ENCODE measurements at regions not wholly inside any gene's neighbourhood (a gene's known extent, or its start where the extent isn't known, plus 50 kb on each side); places are given as distances from the start of the nearest gene placed in this dataset.
"Not testable (repeated sequence)": the region's sequence is repeated elsewhere in the genome, so short reads cannot be mapped to it uniquely, and the experiment has no call there.

DNA sequence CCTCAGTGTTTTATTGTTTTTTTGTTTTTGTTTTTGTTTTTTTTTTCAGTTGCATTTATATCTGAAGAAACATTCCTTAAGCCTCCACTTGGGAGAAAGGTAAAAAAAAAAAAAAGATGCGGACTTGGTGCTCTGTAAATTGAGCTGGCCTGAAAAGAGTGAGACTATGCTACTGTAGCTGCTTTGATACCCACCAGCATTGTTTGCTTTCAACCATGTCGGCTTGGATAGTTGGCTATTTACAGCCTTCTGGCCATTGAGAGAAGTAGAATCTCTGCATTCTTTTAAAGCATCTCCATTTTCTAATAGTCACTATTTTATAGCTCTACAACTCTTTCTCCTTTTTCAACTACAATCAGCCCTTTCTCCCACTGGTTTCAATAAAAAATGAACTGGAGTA is 149.6 kb downstream of the ZIC4 start:
- H3K27me3 ChIP-seq: no peaks in the 10 kb centered on the region
- no peaks in the 10 kb centered on the region for H3K4me1 ChIP-seq
- no peaks in the 10 kb centered on the region for H3K36me3 ChIP-seq
- TF ChIP-seq, protein P1, sequence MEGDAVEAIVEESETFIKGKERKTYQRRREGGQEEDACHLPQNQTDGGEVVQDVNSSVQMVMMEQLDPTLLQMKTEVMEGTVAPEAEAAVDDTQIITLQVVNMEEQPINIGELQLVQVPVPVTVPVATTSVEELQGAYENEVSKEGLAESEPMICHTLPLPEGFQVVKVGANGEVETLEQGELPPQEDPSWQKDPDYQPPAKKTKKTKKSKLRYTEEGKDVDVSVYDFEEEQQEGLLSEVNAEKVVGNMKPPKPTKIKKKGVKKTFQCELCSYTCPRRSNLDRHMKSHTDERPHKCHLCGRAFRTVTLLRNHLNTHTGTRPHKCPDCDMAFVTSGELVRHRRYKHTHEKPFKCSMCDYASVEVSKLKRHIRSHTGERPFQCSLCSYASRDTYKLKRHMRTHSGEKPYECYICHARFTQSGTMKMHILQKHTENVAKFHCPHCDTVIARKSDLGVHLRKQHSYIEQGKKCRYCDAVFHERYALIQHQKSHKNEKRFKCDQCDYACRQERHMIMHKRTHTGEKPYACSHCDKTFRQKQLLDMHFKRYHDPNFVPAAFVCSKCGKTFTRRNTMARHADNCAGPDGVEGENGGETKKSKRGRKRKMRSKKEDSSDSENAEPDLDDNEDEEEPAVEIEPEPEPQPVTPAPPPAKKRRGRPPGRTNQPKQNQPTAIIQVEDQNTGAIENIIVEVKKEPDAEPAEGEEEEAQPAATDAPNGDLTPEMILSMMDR (IDR thresholded peaks at IDR 0.05): no peak
- H3K4me3 ChIP-seq: no peak overlapping the region
- no peak for DNase-seq (ENCODE audit: low spot score)
- H3K27ac ChIP-seq: no peak overlapping the region
- H3K9me3 ChIP-seq: no peaks in the 10 kb centered on the region

DNA sequence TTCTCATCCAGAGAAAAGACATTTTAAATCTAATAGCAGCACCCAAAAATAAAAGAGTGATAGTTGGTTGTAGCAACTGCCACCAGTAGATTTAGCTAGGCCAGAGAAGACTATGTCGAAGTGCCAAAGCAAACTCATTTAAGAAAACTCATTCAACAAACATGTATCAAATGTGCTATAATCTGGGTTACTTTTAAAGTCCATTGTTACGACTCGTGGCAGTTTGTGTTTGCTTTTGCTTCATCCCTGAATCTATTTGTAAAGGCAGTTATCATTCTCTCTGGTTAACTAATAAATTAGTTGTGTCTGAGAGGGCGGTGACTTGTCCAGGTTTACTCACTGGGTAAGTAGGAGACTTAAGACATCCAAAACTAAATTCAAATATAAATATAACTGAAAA is 159.4 kb downstream of the ZIC4 start:
- H3K36me3 ChIP-seq: no peaks in the 10 kb centered on the region
- no peaks in the 10 kb centered on the region for H3K27me3 ChIP-seq
- TF ChIP-seq, protein P1 (IDR thresholded peaks at IDR 0.05): no peak
- no peaks in the 10 kb centered on the region for H3K4me1 ChIP-seq
- H3K9me3 ChIP-seq: no peaks in the 10 kb centered on the region
- no peak for DNase-seq (ENCODE audit: low spot score)
- H3K4me3 ChIP-seq: no peak overlapping the region
- H3K27ac ChIP-seq: no peak overlapping the region

DNA sequence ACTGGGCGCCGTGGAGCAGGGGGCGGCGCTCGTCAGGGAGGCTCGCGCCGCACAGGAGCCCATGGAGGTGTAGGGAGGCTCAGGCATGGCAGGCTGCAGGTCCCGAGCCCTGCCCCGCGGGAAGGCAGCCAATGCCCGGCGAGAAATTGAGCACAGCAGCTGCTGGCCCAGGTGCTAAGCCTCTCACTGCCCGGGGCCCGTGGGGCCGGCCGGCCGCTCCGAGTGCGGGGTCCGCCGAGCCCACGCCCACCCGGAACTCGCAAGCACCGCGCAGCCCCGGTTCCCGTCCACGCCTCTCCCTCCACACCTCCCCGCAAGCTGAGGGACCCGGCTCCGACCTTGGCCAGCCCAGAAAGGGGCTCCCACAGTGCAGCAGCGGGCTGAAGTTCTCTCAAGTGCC is 160.7 kb downstream of the ZIC4 start:
- H3K36me3 ChIP-seq; H3K4me3 ChIP-seq; H3K9me3 ChIP-seq; DNase-seq (ENCODE audit: low spot score); H3K27ac ChIP-seq; H3K27me3 ChIP-seq; H3K4me1 ChIP-seq: not testable (repeated sequence)

DNA sequence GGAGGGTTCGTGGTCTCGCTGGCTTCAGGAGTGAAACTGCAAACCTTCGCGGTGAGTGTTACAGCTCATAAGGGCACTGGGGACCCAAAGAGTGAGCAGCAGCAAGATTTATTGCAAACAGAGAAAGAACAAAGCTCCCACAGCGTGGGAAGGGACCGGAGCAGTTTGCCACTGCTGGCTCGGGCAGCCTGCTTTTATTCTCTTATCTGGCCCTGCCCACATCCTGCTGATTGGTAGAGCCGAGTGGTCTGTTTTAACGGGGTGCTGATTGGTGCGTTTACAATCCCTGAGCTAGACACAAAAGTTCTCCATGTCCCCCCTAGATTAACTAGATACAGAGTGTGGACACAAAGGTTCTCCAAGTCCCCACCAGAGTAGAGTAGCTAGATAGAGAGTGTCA is 161.3 kb downstream of the ZIC4 start:
- DNase-seq (ENCODE audit: low spot score); H3K36me3 ChIP-seq; H3K4me1 ChIP-seq; H3K4me3 ChIP-seq; H3K27ac ChIP-seq; H3K9me3 ChIP-seq; H3K27me3 ChIP-seq: not testable (repeated sequence)

DNA sequence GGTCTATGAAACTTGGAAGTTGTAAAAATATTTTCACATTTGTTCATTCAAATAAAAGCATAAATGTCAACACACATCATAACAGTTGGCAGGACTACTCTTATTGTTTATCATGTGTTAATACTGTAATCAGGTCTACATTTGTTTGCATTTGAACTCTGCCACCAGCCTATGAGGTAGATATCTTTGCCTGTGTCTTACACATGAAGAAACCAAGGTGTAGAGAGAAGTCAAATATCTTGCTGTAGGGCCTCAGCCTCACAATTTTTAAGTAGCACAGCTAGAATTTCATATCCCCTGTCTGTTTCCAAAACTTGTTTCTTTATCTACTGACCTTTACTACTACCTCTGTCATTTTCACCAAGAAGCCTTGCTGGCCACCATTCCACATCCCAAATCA is 161.9 kb downstream of the ZIC4 start:
- no peak overlapping the region for H3K27ac ChIP-seq
- no peaks in the 10 kb centered on the region for H3K4me1 ChIP-seq
- H3K27me3 ChIP-seq: no peaks in the 10 kb centered on the region
- TF ChIP-seq, protein P1 (IDR thresholded peaks at IDR 0.05): no peak
- no peak for DNase-seq (ENCODE audit: low spot score)
- H3K4me3 ChIP-seq: no peak overlapping the region
- H3K36me3 ChIP-seq: no peaks in the 10 kb centered on the region
- no peaks in the 10 kb centered on the region for H3K9me3 ChIP-seq

DNA sequence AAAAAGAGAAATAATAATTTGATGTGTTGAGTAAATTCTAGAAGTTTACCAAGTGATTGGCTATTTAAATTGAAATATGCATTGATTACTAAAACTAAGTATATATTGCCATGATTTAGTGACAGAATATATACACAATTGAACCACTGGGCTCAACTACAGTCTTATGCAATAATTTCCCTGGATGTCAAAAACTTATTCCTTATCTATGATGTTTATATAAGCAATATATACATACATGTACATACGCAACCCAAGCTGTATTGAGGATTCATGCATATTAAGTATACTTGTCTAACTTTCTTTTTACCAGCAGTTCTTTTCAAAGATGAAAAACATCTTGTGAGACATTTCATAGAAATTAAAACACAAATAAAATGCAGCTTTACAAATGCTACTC is 165.8 kb downstream of the ZIC4 start:
- TF ChIP-seq, protein P1 (IDR thresholded peaks at IDR 0.05): no peak
- Histone ChIP-seq H3K27me3 (no peaks in the 10 kb centered on the region), H3K27ac (no peak overlapping the region), H3K4me1 (no peaks in the 10 kb centered on the region), H3K4me3 (no peak overlapping the region), H3K36me3 (no peaks in the 10 kb centered on the region), H3K9me3 (no peaks in the 10 kb centered on the region)
- no peak for DNase-seq (ENCODE audit: low spot score)

GRCh38 chr3:147237991-147238390 is 168.4 kb downstream of the ZIC4 start:
- TF ChIP-seq, protein P1 (IDR thresholded peaks at IDR 0.05): no peak
- H3K27ac ChIP-seq: no peak overlapping the region
- H3K27me3 ChIP-seq: no peaks in the 10 kb centered on the region
- H3K9me3 ChIP-seq: no peaks in the 10 kb centered on the region
- no peak for DNase-seq (ENCODE audit: low spot score)
- no peak overlapping the region for H3K4me3 ChIP-seq
- no peaks in the 10 kb centered on the region for H3K36me3 ChIP-seq
- H3K4me1 ChIP-seq: no peaks in the 10 kb centered on the region

DNA sequence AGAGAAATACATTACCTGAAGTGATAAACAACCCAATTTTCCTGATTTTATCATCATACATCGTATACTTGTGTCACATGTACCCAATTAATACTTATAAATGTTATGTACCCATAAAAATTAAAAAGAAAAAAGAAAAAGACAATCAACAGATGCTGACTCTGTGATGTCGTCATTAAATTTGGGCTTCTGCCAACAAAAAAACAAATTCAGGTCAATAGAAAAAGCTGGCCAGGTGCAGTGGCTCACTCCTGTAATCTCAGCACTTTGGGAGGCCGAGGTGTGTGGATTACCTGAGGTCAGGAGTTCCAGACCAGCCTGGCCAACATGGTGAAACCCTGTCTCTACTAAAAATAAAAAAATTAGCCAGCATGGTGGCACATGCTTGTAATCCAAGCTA is 174.4 kb downstream of the ZIC4 start:
- not testable (repeated sequence) for H3K9me3 ChIP-seq; H3K27me3 ChIP-seq; H3K36me3 ChIP-seq; H3K4me3 ChIP-seq; H3K27ac ChIP-seq; DNase-seq (ENCODE audit: low spot score); H3K4me1 ChIP-seq
